Adrenal gland (tissue), 5 donors: ENCODE measurements at regions not wholly inside any gene's neighbourhood (a gene's known extent, or its start where the extent isn't known, plus 50 kb on each side); places are given as distances from the start of the nearest gene placed in this dataset.

Source experiments
- CTCF ChIP-seq, 6 experiments: fragments of 450-650 bp in 4 of 6; fragments of 200-600 bp in 2 of 6; sonication (generic) in 1 of 6; IDR thresholded peaks; 1 replicate in 5 of 6; 2 replicates in 1 of 6; pipeline versions ENCODE4 v1.5.1 to v1.8.0; 2016 to 2021; ENCODE audit warnings: antibody characterized with exemption in 6 of 6, mild to moderate bottlenecking in 2 of 6, moderate library complexity in 1 of 6
- POLR2A ChIP-seq, 2 donors: fragments of 450-650 bp; IDR thresholded peaks; one replicate each; pipeline ENCODE4 v1.6.1; 2017; ENCODE audit warnings: antibody characterized with exemption in 2 of 2, mild to moderate bottlenecking in 2 of 2, moderate library complexity in 1 of 2
- donor health status: DM: no; HTN: no; CAD: no.

- no peak for TF ChIP-seq CTCF (IDR thresholded peaks at IDR 0.05)
- TF ChIP-seq POLR2A (IDR thresholded peaks at IDR 0.05), result no peak
Observed at GRCh38 chr12:106003297-106003696, 135.5 kb downstream of the NUAK1 start.
